ENCODE measurements at regions not wholly inside any gene's neighbourhood (a gene's known extent, or its start where the extent isn't known, plus 50 kb on each side); places are given as distances from the start of the nearest gene placed in this dataset.
"Not testable (repeated sequence)": the region's sequence is repeated elsewhere in the genome, so short reads cannot be mapped to it uniquely, and the experiment has no call there.

- intact Hi-C loops (cut with micrococcal nuclease) = no loop called here
- DNase-seq (no peak), ATAC-seq (no peak)
Measured at GRCh38 chr10:53463539-53463938, 691.0 kb upstream of the MBL2 start.

DNA sequence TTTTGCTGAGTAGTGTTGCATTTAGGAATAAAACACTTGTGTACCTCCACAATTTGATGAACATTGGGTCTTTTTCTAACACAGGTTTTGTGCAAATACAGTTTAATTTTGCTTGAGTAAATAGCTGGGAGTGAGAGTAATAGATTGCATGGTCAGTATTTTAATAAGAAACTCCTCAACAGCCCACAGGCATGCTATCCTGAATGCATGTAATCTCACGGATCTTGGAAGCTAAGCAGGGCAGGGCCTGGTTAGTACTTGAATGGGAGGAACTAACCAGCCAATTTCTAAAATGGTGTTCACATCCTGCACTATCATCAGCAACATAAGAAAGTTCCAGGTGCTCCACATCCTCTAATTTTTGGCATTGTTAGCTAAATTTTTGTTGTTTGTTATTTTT is 685.4 kb upstream of the MBL2 start:
- ATAC-seq (no peak), DNase-seq (no peak)
- intact Hi-C loops (cut with micrococcal nuclease) = no loop called here

GRCh38 chr10:53453196-53453595 is 680.6 kb upstream of the MBL2 start:
- ATAC-seq = no peak
- intact Hi-C loops (cut with micrococcal nuclease) = no loop called here

GRCh38 chr10:53447576-53447975 is 675.0 kb upstream of the MBL2 start:
- ATAC-seq = no peak
- intact Hi-C loops (cut with micrococcal nuclease) = no loop called here
- no peak for DNase-seq

More at GRCh38 chr10:53453196-53453595, 680.6 kb upstream of the MBL2 start:
- no peak for DNase-seq

- intact Hi-C loops (cut with micrococcal nuclease) = no loop called here
- no peak for DNase-seq
- no peak for ATAC-seq
Measured at GRCh38 chr10:53441843-53442242, 669.3 kb upstream of the MBL2 start.

GRCh38 chr10:53440601-53441000 is 668.0 kb upstream of the MBL2 start:
- no peak for DNase-seq
- no peak for ATAC-seq
- intact Hi-C loops (cut with micrococcal nuclease) = no loop called here

GRCh38 chr10:53439075-53439474 is 666.5 kb upstream of the MBL2 start:
- DNase-seq; ATAC-seq; intact Hi-C loops (cut with micrococcal nuclease): not testable (repeated sequence)

- DNase-seq (no peak), ATAC-seq (no peak)
- intact Hi-C loops (cut with micrococcal nuclease) = no loop called here
Measured at GRCh38 chr10:53434413-53434812, 661.8 kb upstream of the MBL2 start.

DNA sequence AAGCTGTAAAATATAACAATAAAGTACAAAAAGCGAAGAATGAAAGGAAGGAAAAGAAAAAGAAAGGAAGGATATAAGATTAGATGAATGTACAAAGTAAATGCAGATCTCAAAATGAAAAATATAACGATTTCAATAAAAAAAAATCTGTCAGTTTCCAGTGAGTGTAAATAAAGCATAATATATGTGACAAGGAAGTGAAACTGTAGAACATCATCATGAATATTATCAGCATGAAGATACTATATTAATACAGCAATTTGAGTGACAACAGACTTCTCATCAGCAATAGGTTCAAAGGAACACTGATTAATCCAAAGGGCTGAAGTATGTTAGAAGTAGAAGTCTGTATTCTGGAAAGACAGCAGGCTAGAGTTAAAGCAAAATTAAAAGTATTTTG is 659.5 kb upstream of the MBL2 start:
- DNase-seq = no peak
- intact Hi-C loops (cut with micrococcal nuclease) = no loop called here
- no peak for ATAC-seq

- intact Hi-C loops (cut with micrococcal nuclease) = no loop called here
- no peak for ATAC-seq
- DNase-seq = no peak
Measured at GRCh38 chr10:53430974-53431373, 658.4 kb upstream of the MBL2 start.

- ATAC-seq = no peak
- DNase-seq = no peak
- intact Hi-C loops (cut with micrococcal nuclease) = no loop called here
Measured at GRCh38 chr10:53430127-53430891, 657.7 kb upstream of the MBL2 start.

DNA sequence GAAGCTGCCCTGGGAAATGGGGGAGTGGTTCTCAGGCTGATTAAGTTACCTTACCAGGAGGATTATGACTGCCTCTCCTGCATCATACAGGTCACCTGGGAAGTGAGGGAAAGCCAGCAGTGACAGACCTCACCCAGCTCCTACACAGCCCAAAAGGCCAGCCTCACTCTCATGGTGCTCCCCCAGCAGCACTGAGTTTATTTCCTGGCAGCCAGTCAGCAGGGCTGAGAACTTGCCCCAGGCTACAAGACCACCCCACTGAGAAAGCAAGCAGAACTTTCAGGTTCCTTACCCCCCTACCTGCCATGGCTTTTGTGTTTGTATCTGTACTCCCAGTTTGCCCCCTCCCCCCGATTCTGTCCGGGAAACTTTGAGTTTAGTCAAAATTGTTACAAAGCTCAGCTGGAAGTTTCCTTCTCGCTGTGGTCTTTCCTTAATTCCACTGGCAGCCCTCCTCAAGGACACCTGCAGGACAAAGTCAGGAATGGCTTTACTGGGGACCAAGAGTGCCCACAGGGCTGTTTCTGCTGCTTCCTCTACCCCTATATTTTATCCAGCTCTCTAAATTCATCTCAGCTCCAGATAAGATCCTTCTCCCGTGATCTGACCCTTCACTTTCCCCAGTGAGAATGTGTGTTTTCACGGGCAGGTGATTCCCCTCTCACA is 649.8 kb upstream of the MBL2 start:
- DNase-seq (no peak), ATAC-seq (no peak)
- intact Hi-C loops (cut with micrococcal nuclease) = no loop called here

- DNase-seq (no peak), ATAC-seq (no peak)
- intact Hi-C loops (cut with micrococcal nuclease) = no loop called here
Measured at GRCh38 chr10:53412651-53413050, 640.1 kb upstream of the MBL2 start.

DNA sequence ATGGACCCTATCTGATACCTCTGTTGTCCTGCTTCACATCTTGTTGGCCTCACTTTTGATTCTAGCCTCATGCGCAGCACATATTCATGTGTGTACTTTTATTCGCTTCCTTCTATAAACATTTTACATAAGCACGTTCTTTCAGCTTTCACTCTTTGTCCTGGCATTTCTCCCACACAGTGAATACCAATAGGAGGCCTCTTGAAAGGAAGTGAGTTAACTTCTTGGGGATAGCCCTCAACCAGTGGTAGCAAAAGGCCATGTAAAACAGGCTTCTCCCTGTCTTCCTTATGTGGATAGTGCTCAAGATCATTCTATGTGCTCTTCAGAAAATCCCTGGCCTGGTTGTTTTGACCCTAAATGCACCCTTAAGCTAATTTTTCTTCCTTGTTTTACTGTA is 633.9 kb upstream of the MBL2 start:
- ATAC-seq (no peak), DNase-seq (no peak)
- intact Hi-C loops (cut with micrococcal nuclease) = no loop called here

- peak; percentile 89 for DNase-seq
- intact Hi-C loops (cut with micrococcal nuclease) = no loop called here
- ATAC-seq = peak; percentile 100
Measured at GRCh38 chr10:53403688-53404087, 631.1 kb upstream of the MBL2 start.

- DNase-seq (no peak), ATAC-seq (no peak)
- intact Hi-C loops (cut with micrococcal nuclease) = no loop called here
Measured at GRCh38 chr10:53402594-53402993, 630.0 kb upstream of the MBL2 start.

GRCh38 chr10:53401536-53401935 is 629.0 kb upstream of the MBL2 start:
- ATAC-seq (no peak), DNase-seq (no peak)
- intact Hi-C loops (cut with micrococcal nuclease) = no loop called here

DNA sequence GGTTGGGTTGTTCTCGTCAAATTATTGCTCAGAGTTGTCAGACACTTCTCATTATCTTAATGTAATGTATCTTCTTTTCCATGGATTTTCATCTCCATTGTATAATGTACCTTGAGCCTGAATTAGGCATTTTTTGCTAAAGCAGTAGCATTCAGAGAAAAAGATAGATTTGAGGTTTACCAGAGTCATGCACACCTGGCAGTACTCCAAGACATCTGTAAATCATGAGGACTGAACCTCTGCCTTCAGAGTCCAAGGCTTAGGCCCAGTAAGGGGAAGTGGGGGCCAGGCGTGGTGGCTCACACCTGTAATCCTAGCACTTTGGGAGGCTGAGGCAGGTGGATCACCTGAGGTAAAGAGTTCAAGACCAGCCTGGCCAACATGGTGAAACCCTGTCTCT is 624.3 kb upstream of the MBL2 start:
- intact Hi-C loops (cut with micrococcal nuclease) = no loop called here
- ATAC-seq (no peak), DNase-seq (no peak)

DNA sequence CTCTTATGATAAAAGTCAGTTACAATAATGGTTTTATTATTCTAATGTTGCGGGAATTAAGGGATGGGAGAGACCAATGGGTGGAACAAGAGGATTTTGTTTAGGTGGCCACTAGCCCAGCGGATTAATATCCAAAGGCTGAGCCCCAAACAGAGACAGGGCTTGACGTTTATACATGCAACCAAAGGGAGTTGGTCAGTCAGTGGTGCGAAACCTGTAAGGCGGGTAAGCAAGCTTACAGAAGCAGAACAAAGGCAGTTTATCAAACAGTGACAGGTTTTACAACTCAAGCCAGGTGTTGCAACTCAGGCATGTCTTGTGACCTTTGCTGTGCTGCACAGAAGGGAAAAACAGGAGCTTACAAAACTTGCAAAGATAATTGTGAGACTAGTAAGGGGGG is 622.9 kb upstream of the MBL2 start:
- no peak for ATAC-seq
- intact Hi-C loops (cut with micrococcal nuclease) = no loop called here
- no peak for DNase-seq

GRCh38 chr10:53387562-53387961 is 615.0 kb upstream of the MBL2 start:
- ATAC-seq (no peak), DNase-seq (no peak)
- intact Hi-C loops (cut with micrococcal nuclease) = no loop called here

- intact Hi-C loops (cut with micrococcal nuclease) = no loop called here
- DNase-seq = no peak
- no peak for ATAC-seq
Measured at GRCh38 chr10:53382543-53382942, 610.0 kb upstream of the MBL2 start.
